GM12873 (cell line): ENCODE measurements at regions not wholly inside any gene's neighbourhood (a gene's known extent, or its start where the extent isn't known, plus 50 kb on each side); places are given as distances from the start of the nearest gene placed in this dataset.

Experiments
- CTCF ChIP-seq: IDR thresholded peaks from 2 replicates; pipeline ENCODE4 v1.5.1; 2012; ENCODE audit warnings: low read depth, mild to moderate bottlenecking, moderate library complexity, low read length, control low read depth; ENCODE audit not compliant: insufficient read depth; ENCODE audit errors: missing control alignments

DNA sequence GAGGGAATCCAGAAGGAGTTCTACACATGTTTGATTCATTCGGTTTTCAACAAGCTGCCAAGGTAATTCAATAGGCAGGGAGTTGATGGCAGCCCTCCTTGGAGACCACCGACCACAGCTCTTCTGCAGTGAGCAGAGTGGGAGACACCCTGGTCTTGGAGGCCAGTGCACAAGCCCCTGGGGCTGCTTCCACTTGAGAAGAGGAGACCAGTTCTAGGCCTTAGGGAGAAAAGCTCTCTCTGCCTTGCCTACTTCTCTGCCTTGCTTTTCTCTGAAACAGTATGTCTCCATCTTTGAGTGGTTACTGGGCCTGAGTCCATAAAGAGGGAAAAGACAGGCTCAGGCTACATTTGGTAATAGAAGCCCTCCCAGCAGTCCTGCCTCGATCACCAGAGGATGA, 671.9 kb downstream of the UQCRFS1 start:
- no peak for TF ChIP-seq CTCF

- TF ChIP-seq CTCF = no peak
Measured at GRCh38 chr19:28539759-28540158, 673.2 kb downstream of the UQCRFS1 start.

GRCh38 chr19:28537896-28538295, 675.1 kb downstream of the UQCRFS1 start:
- no peak for TF ChIP-seq CTCF

GRCh38 chr19:28537079-28537478, 675.9 kb downstream of the UQCRFS1 start:
- TF ChIP-seq CTCF = no peak

DNA sequence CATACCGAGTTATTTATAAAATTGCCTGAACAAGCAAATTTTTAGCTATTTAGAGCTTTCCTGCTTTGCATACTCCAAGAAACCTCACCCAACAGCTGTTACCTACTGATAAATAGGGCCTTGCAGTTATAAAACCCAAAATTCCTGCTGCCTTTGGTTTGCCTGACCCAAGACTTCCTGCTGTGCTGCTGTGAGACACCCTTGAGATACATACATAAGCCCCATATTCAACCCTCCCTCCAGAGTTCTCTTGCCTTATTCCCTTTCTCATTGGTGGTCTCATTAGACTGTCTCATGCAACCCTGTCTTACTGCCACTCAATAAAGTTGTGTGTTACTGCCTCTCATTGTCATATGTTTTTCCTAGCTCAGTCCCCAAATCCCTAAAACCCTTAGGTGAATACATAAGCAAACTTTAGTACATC, 677.6 kb downstream of the UQCRFS1 start:
- TF ChIP-seq CTCF = no peak

DNA sequence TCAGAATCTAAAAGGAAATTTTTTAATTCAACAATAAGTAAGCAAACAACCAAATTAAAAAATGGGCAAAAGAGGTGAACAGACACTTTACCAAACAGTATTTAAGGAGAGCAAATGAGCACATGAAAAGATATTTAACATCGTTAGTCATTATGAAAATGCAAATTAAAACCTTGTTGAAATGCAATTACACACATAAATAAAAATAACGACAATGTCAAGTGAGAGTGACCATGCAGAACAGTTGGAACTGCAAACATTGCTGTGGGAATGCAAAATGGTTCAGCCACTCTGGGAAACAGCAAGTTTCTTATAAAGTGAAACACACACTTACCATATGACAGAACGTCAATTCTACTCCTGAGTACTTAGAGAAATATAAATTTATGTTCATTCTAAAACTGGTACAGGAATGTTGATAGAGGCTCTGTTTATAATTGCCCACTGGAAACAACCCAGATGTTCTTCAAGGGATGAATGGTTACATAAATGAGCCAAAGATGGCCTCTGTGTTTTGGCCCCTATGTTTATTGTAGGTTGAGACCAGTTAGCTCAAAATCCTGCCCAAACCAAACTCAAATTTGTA, 678.1 kb downstream of the UQCRFS1 start:
- no peak for TF ChIP-seq CTCF

DNA sequence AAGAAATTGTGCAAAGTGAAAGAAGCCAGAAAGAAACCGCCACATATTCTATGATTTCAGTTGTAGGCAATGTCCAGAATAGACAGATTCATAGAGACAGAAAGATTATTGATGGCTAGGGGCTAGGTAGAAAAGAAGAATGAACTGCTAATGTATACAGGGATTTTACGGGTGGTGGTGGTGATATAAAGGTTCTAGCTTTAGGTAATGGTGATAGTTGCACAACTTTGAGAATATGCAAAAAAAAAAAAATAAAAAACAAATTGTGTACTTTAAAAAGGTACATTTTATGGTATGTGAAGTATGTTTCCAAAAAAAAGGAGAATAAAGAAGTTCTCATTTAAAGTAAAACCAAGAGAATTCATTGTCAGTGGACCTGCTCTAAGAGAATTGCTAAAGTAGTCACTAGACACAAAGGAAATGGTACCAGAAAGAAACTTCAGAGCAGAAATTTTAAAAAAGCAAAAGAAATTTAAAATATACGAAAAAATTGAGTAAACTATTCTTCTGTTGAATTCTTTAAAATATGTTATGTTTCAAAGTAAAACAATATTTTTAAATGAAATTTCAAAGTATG, 680.1 kb downstream of the UQCRFS1 start:
- TF ChIP-seq CTCF = no peak
